GM12878 (cell line): ENCODE measurements at regions not wholly inside any gene's neighbourhood (a gene's known extent, or its start where the extent isn't known, plus 50 kb on each side); places are given as distances from the start of the nearest gene placed in this dataset.

Experiments
- ATAC-seq: fragments of 200-7000 bp; cut with Tn5 transposase; 3 replicates; pipeline ENCODE4 v1.9.1; 2020; ENCODE audit warnings: mild to moderate bottlenecking, moderate library complexity
- BruUV-seq: library from RNA; stranded (reverse); fragments of 400-500 nt; replicated peaks from 2 replicates; lab custom pipeline; 2021; lab: Mats Ljungman, UMichigan
- CTCF ChIA-PET: fragments of 300-600 bp; sonication (Branson Sonifier 250); formaldehyde crosslinking; extraction: SDS; loops from one replicate; lab custom pipeline; 2021; ENCODE audit warnings: inconsistent platforms; lab: Yijun Ruan, JAX
- POLR2A ChIA-PET: fragments of 350-600 bp; formaldehyde crosslinking; extraction: SDS; loops from one replicate; lab custom pipeline; 2021; ENCODE audit warnings: inconsistent platforms; lab: Charles Lee
- RAD21 ChIA-PET: fragments of 300-600 bp; sonication (Branson Sonifier 250); formaldehyde crosslinking; loops from one replicate; lab custom pipeline; 2023; ENCODE audit warnings: antibody characterized with exemption; ENCODE audit not compliant: unreplicated experiment; lab: Charles Lee
- SMC1A ChIA-PET: fragments of 300-600 bp; sonication (Branson Sonifier 250); formaldehyde crosslinking; loops from one replicate; lab custom pipeline; 2023; ENCODE audit not compliant: unreplicated experiment, uncharacterized antibody; lab: Charles Lee
- DNase-seq: peaks from one replicate; pipeline ENCODE4 v3.0.0-alpha.2; 2011; ENCODE audit warnings: low read depth, low spot score
- FAIRE-seq: peaks from 3 replicates; lab custom pipeline; 2011; peaks lifted over from hg19 to GRCh38; lab: Jason Lieb, UNC
- H2AFZ ChIP-seq: 2 replicates; pipeline ENCODE4 v1.6.0; 2011; ENCODE audit warnings: low read depth, low read length, control low read depth; ENCODE audit not compliant: control insufficient read depth
- H3K27ac ChIP-seq: 2 replicates; pipeline ENCODE4 v1.5.1; 2011; ENCODE audit warnings: control low read depth; ENCODE audit not compliant: control insufficient read depth, insufficient read depth
- H3K27me3 ChIP-seq, 2 experiments: replicated peaks in 1 of 2; 2 replicates each; pipeline versions ENCODE4 v1.6.0 to v1.6.1; 2011; ENCODE audit warnings: low read length in 1 of 2; ENCODE audit not compliant: control insufficient read depth in 2 of 2, insufficient read depth in 2 of 2
- H3K36me3 ChIP-seq, 2 experiments: 2 replicates each; pipeline ENCODE4 v1.5.1; 2011; ENCODE audit warnings: low read length in 1 of 2; ENCODE audit not compliant: control insufficient read depth in 2 of 2, insufficient read depth in 2 of 2
- H3K4me1 ChIP-seq: 2 replicates; pipeline ENCODE4 v1.6.1; 2011; ENCODE audit warnings: mild to moderate bottlenecking, low read length, moderate library complexity, mixed read lengths; ENCODE audit not compliant: control insufficient read depth, insufficient read depth
- H3K4me2 ChIP-seq: 2 replicates; pipeline ENCODE4 v1.6.0; 2011; ENCODE audit warnings: control low read depth; ENCODE audit not compliant: control insufficient read depth, insufficient read depth
- H3K4me3 ChIP-seq: fragments of 200-600 bp; sonication (generic); 2 replicates; pipeline ENCODE4 v1.5.1; 2016
- H3K79me2 ChIP-seq: 2 replicates; pipeline ENCODE4 v1.6.0; 2011; ENCODE audit warnings: low read length; ENCODE audit not compliant: control insufficient read depth, insufficient read depth
- H3K9ac ChIP-seq: 2 replicates; pipeline ENCODE4 v1.8.0; 2011; ENCODE audit warnings: low read length, control low read depth, mixed read lengths; ENCODE audit not compliant: control insufficient read depth, insufficient read depth
- H3K9me3 ChIP-seq: replicated peaks from 3 replicates; pipeline ENCODE4 v1.5.1; 2011; ENCODE audit warnings: mild to moderate bottlenecking, low read length; ENCODE audit not compliant: control insufficient read depth, insufficient read depth
- H4K20me1 ChIP-seq: 2 replicates; pipeline ENCODE4 v1.6.0; 2011; ENCODE audit not compliant: control insufficient read depth, insufficient read depth
- CHD1 ChIP-seq: IDR thresholded peaks from 2 replicates; pipeline ENCODE4 v1.6.1; 2012; ENCODE audit warnings: low read depth, low read length, improper control_type of control experiment
- KDM1A ChIP-seq: fragments of 200-600 bp; sonication (generic); IDR thresholded peaks from 2 replicates; pipeline ENCODE4 v1.6.1; 2016; ENCODE audit warnings: borderline replicate concordance
- MAX ChIP-seq: IDR thresholded peaks from 2 replicates; pipeline ENCODE4 v1.6.1; 2012; ENCODE audit warnings: low read depth, low read length, improper control_type of control experiment
- NRF1 ChIP-seq: conservative IDR thresholded peaks from 2 replicates; pipeline ENCODE4 v1.6.1; 2011; ENCODE audit warnings: mild to moderate bottlenecking, low read depth, low read length, improper control_type of control experiment
- RCOR1 ChIP-seq: conservative IDR thresholded peaks from 2 replicates; pipeline ENCODE4 v1.6.1; 2012; ENCODE audit warnings: low read depth, low read length, improper control_type of control experiment
- RFX5 ChIP-seq: IDR thresholded peaks from 2 replicates; pipeline ENCODE4 v1.6.1; 2011; ENCODE audit warnings: low read depth, low read length, improper control_type of control experiment
- SUPT20H ChIP-seq: IDR thresholded peaks from 2 replicates; pipeline ENCODE4 v1.6.1; 2011; ENCODE audit warnings: low read depth, mild to moderate bottlenecking, low read length, moderate library complexity, borderline replicate concordance; ENCODE audit not compliant: control insufficient read depth
- SUZ12 ChIP-seq: fragments of 200-600 bp; sonication (generic); IDR thresholded peaks from one replicate; pipeline ENCODE4 v1.6.1; 2018; ENCODE audit warnings: antibody characterized with exemption, mild to moderate bottlenecking; ENCODE audit not compliant: unreplicated experiment
- ZZZ3 ChIP-seq: IDR thresholded peaks from 2 replicates; pipeline ENCODE4 v1.6.1; 2011; ENCODE audit warnings: low read depth; ENCODE audit not compliant: control insufficient read depth, insufficient read length
- WGBS: methylation state at CpG from one replicate; pipeline ENCODE4 v1.1.6; 2016; ENCODE audit warnings: low lambda C conversion rate; ENCODE audit not compliant: insufficient replicate concordance, insufficient coverage; ENCODE audit errors: missing lambda C conversion rate; 5-methylcytosine and 5-hydroxymethylcytosine counted together
- in situ Hi-C: fragments of 300-500 bp; cut with MboI; formaldehyde crosslinking; loops from 9 replicates; pipeline ENCODE4 v1.14.3; 2018; ENCODE audit warnings: mixed read lengths
- intact Hi-C: fragments of 100-400 bp; cut with micrococcal nuclease; formaldehyde crosslinking; loops from one replicate; pipeline ENCODE4 v1.14.2; 2022; ENCODE audit not compliant: unreplicated experiment
- TF ChIP-seq, protein P1 (sequence below): IDR thresholded peaks from 2 replicates; pipeline ENCODE4 v1.6.1; 2012; ENCODE audit warnings: low read depth, low read length, improper control_type of control experiment
- TF ChIP-seq, protein P2 (sequence below): fragments of 450-650 bp; IDR thresholded peaks from 2 replicates; pipeline ENCODE4 v1.6.1; 2014; ENCODE audit warnings: mild to moderate bottlenecking
- TF ChIP-seq, protein P3 (sequence below): IDR thresholded peaks from 2 replicates; pipeline ENCODE4 v1.6.1; 2011; ENCODE audit warnings: low read depth, low read length, improper control_type of control experiment, borderline replicate concordance

DNA sequence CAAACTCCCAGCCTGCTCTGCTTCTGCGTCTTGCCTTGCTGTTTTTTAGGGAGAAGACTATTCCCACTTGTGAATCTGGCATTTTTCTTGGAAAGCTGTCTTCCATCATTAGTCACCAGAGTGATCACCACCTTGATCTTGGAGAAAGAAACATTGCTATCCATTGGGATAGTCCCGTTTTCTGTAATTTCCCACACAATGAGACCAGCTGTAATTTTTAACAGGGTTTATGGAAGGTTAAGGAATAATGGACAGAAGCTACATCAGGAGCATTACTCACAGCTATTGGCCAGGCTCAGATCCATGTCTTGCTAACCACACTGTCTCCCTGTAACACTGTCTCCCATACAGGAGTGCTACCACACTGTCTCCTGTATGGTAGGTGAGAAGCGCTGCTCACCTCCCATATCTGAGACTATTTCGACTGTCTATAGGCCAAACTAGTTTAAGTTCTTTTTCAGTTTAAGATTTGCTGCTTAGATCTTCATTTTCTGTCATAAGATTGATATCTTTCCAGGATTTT lies 523.0 kb downstream of the SPRY1 start:
- Histone ChIP-seq H2AFZ (no peak overlapping the region), H3K36me3 (no peaks in the 10 kb centered on the region), H3K79me2 (no peaks in the 10 kb centered on the region), H4K20me1 (no peaks in the 10 kb centered on the region), H3K27me3 (no peaks in the 10 kb centered on the region), H3K27ac (no peak overlapping the region), H3K4me3 (no peak overlapping the region), H3K4me1 (no peaks in the 10 kb centered on the region), H3K4me2 (no peak overlapping the region), H3K9me3 (no peaks in the 10 kb centered on the region), H3K9ac (no peak overlapping the region)
- SMC1A ChIA-PET, result no interaction called here
- TF ChIP-seq MAX, result no peak
- TF ChIP-seq, protein P1, sequence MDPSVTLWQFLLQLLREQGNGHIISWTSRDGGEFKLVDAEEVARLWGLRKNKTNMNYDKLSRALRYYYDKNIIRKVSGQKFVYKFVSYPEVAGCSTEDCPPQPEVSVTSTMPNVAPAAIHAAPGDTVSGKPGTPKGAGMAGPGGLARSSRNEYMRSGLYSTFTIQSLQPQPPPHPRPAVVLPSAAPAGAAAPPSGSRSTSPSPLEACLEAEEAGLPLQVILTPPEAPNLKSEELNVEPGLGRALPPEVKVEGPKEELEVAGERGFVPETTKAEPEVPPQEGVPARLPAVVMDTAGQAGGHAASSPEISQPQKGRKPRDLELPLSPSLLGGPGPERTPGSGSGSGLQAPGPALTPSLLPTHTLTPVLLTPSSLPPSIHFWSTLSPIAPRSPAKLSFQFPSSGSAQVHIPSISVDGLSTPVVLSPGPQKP, result no peak
- no peak for TF ChIP-seq KDM1A
- TF ChIP-seq, protein P2, sequence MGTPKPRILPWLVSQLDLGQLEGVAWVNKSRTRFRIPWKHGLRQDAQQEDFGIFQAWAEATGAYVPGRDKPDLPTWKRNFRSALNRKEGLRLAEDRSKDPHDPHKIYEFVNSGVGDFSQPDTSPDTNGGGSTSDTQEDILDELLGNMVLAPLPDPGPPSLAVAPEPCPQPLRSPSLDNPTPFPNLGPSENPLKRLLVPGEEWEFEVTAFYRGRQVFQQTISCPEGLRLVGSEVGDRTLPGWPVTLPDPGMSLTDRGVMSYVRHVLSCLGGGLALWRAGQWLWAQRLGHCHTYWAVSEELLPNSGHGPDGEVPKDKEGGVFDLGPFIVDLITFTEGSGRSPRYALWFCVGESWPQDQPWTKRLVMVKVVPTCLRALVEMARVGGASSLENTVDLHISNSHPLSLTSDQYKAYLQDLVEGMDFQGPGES, result no peak
- no peak for TF ChIP-seq CHD1
- no peak for TF ChIP-seq SUZ12
- TF ChIP-seq, protein P3, sequence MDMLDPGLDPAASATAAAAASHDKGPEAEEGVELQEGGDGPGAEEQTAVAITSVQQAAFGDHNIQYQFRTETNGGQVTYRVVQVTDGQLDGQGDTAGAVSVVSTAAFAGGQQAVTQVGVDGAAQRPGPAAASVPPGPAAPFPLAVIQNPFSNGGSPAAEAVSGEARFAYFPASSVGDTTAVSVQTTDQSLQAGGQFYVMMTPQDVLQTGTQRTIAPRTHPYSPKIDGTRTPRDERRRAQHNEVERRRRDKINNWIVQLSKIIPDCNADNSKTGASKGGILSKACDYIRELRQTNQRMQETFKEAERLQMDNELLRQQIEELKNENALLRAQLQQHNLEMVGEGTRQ, result no peak
- no peak for TF ChIP-seq RCOR1
- no peak for TF ChIP-seq NRF1
- no peak for TF ChIP-seq ZZZ3
- TF ChIP-seq RFX5, result no peak
- no peak for TF ChIP-seq SUPT20H
- no peak for DNase-seq
- in situ Hi-C loops (no loop called here), intact Hi-C loops (no loop called here)
- POLR2A ChIA-PET, result interaction anchor here (0.5 kb wide), 1 partner anchor 492 kb away, joined by 4 read pairs; no protein-coding TSS in a partner anchor
- ATAC-seq, result no peak
- CTCF ChIA-PET, result no interaction called here
- FAIRE-seq, result no peak
- no TSS peak for BruUV-seq
- WGBS, result 8% methylated on average over 4 of the region's 4 CpGs
- RAD21 ChIA-PET, result no interaction called here
